GM12878 (cell line): ENCODE measurements at regions not wholly inside any gene's neighbourhood (a gene's known extent, or its start where the extent isn't known, plus 50 kb on each side); places are given as distances from the start of the nearest gene placed in this dataset.
A peak's percentile ranks its signal among the peaks of the same experiment; 100 is the strongest.

Experiments used
- ATAC-seq: fragments of 200-7000 bp; cut with Tn5 transposase; 3 replicates; pipeline ENCODE4 v1.9.1; 2020; ENCODE audit warnings: mild to moderate bottlenecking, moderate library complexity
- BruUV-seq: library from RNA; stranded (reverse); fragments of 400-500 nt; replicated peaks from 2 replicates; lab custom pipeline; 2021; lab: Mats Ljungman, UMichigan
- CTCF ChIA-PET: fragments of 300-600 bp; sonication (Branson Sonifier 250); formaldehyde crosslinking; extraction: SDS; loops from one replicate; lab custom pipeline; 2021; ENCODE audit warnings: inconsistent platforms; lab: Yijun Ruan, JAX
- POLR2A ChIA-PET: fragments of 350-600 bp; formaldehyde crosslinking; extraction: SDS; loops from one replicate; lab custom pipeline; 2021; ENCODE audit warnings: inconsistent platforms; lab: Charles Lee
- RAD21 ChIA-PET: fragments of 300-600 bp; sonication (Branson Sonifier 250); formaldehyde crosslinking; loops from one replicate; lab custom pipeline; 2023; ENCODE audit warnings: antibody characterized with exemption; ENCODE audit not compliant: unreplicated experiment; lab: Charles Lee
- SMC1A ChIA-PET: fragments of 300-600 bp; sonication (Branson Sonifier 250); formaldehyde crosslinking; loops from one replicate; lab custom pipeline; 2023; ENCODE audit not compliant: unreplicated experiment, uncharacterized antibody; lab: Charles Lee
- DNase-seq: peaks from one replicate; pipeline ENCODE4 v3.0.0-alpha.2; 2011; ENCODE audit warnings: low read depth, low spot score
- FAIRE-seq: peaks from 3 replicates; lab custom pipeline; 2011; peaks lifted over from hg19 to GRCh38; lab: Jason Lieb, UNC
- H2AFZ ChIP-seq: 2 replicates; pipeline ENCODE4 v1.6.0; 2011; ENCODE audit warnings: low read depth, low read length, control low read depth; ENCODE audit not compliant: control insufficient read depth
- H3K27ac ChIP-seq: 2 replicates; pipeline ENCODE4 v1.5.1; 2011; ENCODE audit warnings: control low read depth; ENCODE audit not compliant: control insufficient read depth, insufficient read depth
- H3K27me3 ChIP-seq, 2 experiments: replicated peaks in 1 of 2; 2 replicates each; pipeline versions ENCODE4 v1.6.0 to v1.6.1; 2011; ENCODE audit warnings: low read length in 1 of 2; ENCODE audit not compliant: control insufficient read depth in 2 of 2, insufficient read depth in 2 of 2
- H3K36me3 ChIP-seq, 2 experiments: 2 replicates each; pipeline ENCODE4 v1.5.1; 2011; ENCODE audit warnings: low read length in 1 of 2; ENCODE audit not compliant: control insufficient read depth in 2 of 2, insufficient read depth in 2 of 2
- H3K4me1 ChIP-seq: 2 replicates; pipeline ENCODE4 v1.6.1; 2011; ENCODE audit warnings: mild to moderate bottlenecking, low read length, moderate library complexity, mixed read lengths; ENCODE audit not compliant: control insufficient read depth, insufficient read depth
- H3K4me2 ChIP-seq: 2 replicates; pipeline ENCODE4 v1.6.0; 2011; ENCODE audit warnings: control low read depth; ENCODE audit not compliant: control insufficient read depth, insufficient read depth
- H3K4me3 ChIP-seq: fragments of 200-600 bp; sonication (generic); 2 replicates; pipeline ENCODE4 v1.5.1; 2016
- H3K79me2 ChIP-seq: 2 replicates; pipeline ENCODE4 v1.6.0; 2011; ENCODE audit warnings: low read length; ENCODE audit not compliant: control insufficient read depth, insufficient read depth
- H3K9ac ChIP-seq: 2 replicates; pipeline ENCODE4 v1.8.0; 2011; ENCODE audit warnings: low read length, control low read depth, mixed read lengths; ENCODE audit not compliant: control insufficient read depth, insufficient read depth
- H3K9me3 ChIP-seq: replicated peaks from 3 replicates; pipeline ENCODE4 v1.5.1; 2011; ENCODE audit warnings: mild to moderate bottlenecking, low read length; ENCODE audit not compliant: control insufficient read depth, insufficient read depth
- H4K20me1 ChIP-seq: 2 replicates; pipeline ENCODE4 v1.6.0; 2011; ENCODE audit not compliant: control insufficient read depth, insufficient read depth
- WGBS: methylation state at CpG from one replicate; pipeline ENCODE4 v1.1.6; 2016; ENCODE audit warnings: low lambda C conversion rate; ENCODE audit not compliant: insufficient replicate concordance, insufficient coverage; ENCODE audit errors: missing lambda C conversion rate; 5-methylcytosine and 5-hydroxymethylcytosine counted together
- in situ Hi-C: fragments of 300-500 bp; cut with MboI; formaldehyde crosslinking; loops from 9 replicates; pipeline ENCODE4 v1.14.3; 2018; ENCODE audit warnings: mixed read lengths
- intact Hi-C: fragments of 100-400 bp; cut with micrococcal nuclease; formaldehyde crosslinking; loops from one replicate; pipeline ENCODE4 v1.14.2; 2022; ENCODE audit not compliant: unreplicated experiment
- TF ChIP-seq, protein P1 (sequence below): fragments of 450-650 bp; IDR thresholded peaks from 2 replicates; pipeline ENCODE4 v1.6.1; 2016; ENCODE audit warnings: mild to moderate bottlenecking
- TF ChIP-seq, protein P2 (sequence below): fragments of 450-650 bp; formaldehyde crosslinking; IDR thresholded peaks from 2 replicates; pipeline ENCODE4 v1.5.0; 2022; ENCODE audit warnings: mild to moderate bottlenecking, missing genetic modification characterization
- TF ChIP-seq, protein P3 (sequence below): fragments of 450-650 bp; IDR thresholded peaks from 2 replicates; pipeline ENCODE4 v1.6.1; 2017; ENCODE audit warnings: mild to moderate bottlenecking, moderate library complexity
- TF ChIP-seq, protein P4 (sequence below): IDR thresholded peaks from 2 replicates; pipeline ENCODE4 v1.6.1; 2011; ENCODE audit warnings: mild to moderate bottlenecking, low read depth, low read length, moderate library complexity; ENCODE audit not compliant: insufficient replicate concordance

DNA sequence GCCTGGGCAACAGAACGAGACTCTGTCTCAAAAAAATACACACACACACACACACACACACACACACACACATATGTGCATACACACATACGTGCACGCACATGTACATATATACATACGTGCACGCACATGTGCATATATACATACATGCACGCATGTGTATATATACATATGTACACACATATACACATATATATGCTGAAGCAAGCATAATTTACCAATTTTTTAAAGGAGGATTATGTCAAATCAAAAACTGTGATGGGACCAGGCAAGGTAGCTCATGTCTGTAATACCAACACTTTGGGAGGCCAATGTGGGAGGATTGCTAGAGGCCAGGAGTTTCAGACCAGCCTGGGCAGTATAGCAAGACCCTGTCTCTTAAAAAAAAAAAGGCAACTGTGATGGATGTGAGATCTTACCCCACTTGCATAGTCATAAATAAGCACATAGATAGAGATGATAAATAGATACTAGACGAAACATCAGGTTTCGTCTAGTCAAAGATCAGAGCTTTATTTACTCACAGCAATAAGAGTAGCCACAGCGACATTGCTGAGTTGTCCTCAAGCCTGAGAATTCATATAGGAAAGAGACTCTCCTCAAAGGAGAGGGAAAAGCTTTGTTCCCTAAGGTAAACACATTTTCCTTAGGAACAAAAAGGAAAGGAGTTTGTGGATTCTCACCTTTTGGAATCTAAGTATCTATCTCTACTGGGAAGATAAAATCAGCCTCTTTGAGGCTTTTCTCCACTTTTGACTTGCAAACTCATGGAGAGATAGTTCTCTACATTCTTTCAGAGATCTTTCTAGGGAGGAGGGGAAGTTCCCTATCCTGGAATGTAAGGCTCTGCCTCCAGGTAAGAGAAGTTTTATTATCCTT lies 74.7 kb upstream of the AMN1 start:
- DNase-seq (no peak), FAIRE-seq (no peak), ATAC-seq (no peak)
- Histone ChIP-seq H3K4me1 (peaks cover 20% of the 10 kb centered on the region), H2AFZ (no peak overlapping the region), H3K4me3 (no peak overlapping the region), H3K9me3 (no peaks in the 10 kb centered on the region; the same call in 2 of the 3 replicates), H4K20me1 (no peaks in the 10 kb centered on the region), H3K4me2 (no peak overlapping the region), H3K27me3 (no peaks in the 10 kb centered on the region), H3K36me3 (no peaks in the 10 kb centered on the region), H3K27ac (peak overlapping the region; percentile 57; the same call in 1 of the 2 replicates), H3K79me2 (no peaks in the 10 kb centered on the region)
- in situ Hi-C loops (loop anchor here (5.0 kb wide), 1 partner anchor 41 kb away; no protein-coding TSS in a partner anchor), intact Hi-C loops (loop anchor here (10.0 kb wide), 1 partner anchor 399 kb away; no protein-coding TSS in a partner anchor)
- SMC1A ChIA-PET, result interaction anchor here (0.9 to 2.0 kb wide), 6 partner anchors 12 to 54 kb away, joined by 3 to 11 read pairs (median 5); no protein-coding TSS in a partner anchor
- POLR2A ChIA-PET, result interaction anchor here (0.6 to 1.3 kb wide), 3 partner anchors 33 to 66 kb away, joined by 3 to 4 read pairs (median 4); no protein-coding TSS in a partner anchor
- BruUV-seq, result no TSS peak
- RAD21 ChIA-PET, result interaction anchor here (0.6 to 1.9 kb wide), 6 partner anchors 12 to 74 kb away, joined by 3 to 5 read pairs (median 3); partner anchors contain the start of gene AMN1
- WGBS, result 81% methylated on average over 9 of the region's 9 CpGs
- CTCF ChIA-PET, result interaction anchor here (0.7 to 1.7 kb wide), 3 partner anchors 13 to 509 kb away, joined by 3 to 8 read pairs (median 3); no protein-coding TSS in a partner anchor
- TF ChIP-seq, protein P1, sequence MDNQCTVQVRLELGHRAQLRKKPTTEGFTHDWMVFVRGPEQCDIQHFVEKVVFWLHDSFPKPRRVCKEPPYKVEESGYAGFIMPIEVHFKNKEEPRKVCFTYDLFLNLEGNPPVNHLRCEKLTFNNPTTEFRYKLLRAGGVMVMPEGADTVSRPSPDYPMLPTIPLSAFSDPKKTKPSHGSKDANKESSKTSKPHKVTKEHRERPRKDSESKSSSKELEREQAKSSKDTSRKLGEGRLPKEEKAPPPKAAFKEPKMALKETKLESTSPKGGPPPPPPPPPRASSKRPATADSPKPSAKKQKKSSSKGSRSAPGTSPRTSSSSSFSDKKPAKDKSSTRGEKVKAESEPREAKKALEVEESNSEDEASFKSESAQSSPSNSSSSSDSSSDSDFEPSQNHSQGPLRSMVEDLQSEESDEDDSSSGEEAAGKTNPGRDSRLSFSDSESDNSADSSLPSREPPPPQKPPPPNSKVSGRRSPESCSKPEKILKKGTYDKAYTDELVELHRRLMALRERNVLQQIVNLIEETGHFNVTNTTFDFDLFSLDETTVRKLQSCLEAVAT, result 0 out of 2 replicates have a peak, but pooled peaks have one; percentile 52
- TF ChIP-seq, protein P2, sequence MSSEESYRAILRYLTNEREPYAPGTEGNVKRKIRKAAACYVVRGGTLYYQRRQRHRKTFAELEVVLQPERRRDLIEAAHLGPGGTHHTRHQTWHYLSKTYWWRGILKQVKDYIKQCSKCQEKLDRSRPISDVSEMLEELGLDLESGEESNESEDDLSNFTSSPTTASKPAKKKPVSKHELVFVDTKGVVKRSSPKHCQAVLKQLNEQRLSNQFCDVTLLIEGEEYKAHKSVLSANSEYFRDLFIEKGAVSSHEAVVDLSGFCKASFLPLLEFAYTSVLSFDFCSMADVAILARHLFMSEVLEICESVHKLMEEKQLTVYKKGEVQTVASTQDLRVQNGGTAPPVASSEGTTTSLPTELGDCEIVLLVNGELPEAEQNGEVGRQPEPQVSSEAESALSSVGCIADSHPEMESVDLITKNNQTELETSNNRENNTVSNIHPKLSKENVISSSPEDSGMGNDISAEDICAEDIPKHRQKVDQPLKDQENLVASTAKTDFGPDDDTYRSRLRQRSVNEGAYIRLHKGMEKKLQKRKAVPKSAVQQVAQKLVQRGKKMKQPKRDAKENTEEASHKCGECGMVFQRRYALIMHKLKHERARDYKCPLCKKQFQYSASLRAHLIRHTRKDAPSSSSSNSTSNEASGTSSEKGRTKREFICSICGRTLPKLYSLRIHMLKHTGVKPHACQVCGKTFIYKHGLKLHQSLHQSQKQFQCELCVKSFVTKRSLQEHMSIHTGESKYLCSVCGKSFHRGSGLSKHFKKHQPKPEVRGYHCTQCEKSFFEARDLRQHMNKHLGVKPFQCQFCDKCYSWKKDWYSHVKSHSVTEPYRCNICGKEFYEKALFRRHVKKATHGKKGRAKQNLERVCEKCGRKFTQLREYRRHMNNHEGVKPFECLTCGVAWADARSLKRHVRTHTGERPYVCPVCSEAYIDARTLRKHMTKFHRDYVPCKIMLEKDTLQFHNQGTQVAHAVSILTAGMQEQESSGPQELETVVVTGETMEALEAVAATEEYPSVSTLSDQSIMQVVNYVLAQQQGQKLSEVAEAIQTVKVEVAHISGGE (CRISPR knock-in tag), result no peak
- TF ChIP-seq, protein P3, sequence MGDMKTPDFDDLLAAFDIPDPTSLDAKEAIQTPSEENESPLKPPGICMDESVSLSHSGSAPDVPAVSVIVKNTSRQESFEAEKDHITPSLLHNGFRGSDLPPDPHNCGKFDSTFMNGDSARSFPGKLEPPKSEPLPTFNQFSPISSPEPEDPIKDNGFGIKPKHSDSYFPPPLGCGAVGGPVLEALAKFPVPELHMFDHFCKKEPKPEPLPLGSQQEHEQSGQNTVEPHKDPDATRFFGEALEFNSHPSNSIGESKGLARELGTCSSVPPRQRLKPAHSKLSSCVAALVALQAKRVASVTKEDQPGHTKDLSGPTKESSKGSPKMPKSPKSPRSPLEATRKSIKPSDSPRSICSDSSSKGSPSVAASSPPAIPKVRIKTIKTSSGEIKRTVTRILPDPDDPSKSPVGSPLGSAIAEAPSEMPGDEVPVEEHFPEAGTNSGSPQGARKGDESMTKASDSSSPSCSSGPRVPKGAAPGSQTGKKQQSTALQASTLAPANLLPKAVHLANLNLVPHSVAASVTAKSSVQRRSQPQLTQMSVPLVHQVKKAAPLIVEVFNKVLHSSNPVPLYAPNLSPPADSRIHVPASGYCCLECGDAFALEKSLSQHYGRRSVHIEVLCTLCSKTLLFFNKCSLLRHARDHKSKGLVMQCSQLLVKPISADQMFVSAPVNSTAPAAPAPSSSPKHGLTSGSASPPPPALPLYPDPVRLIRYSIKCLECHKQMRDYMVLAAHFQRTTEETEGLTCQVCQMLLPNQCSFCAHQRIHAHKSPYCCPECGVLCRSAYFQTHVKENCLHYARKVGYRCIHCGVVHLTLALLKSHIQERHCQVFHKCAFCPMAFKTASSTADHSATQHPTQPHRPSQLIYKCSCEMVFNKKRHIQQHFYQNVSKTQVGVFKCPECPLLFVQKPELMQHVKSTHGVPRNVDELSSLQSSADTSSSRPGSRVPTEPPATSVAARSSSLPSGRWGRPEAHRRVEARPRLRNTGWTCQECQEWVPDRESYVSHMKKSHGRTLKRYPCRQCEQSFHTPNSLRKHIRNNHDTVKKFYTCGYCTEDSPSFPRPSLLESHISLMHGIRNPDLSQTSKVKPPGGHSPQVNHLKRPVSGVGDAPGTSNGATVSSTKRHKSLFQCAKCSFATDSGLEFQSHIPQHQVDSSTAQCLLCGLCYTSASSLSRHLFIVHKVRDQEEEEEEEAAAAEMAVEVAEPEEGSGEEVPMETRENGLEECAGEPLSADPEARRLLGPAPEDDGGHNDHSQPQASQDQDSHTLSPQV, result no peak
- TF ChIP-seq, protein P4, sequence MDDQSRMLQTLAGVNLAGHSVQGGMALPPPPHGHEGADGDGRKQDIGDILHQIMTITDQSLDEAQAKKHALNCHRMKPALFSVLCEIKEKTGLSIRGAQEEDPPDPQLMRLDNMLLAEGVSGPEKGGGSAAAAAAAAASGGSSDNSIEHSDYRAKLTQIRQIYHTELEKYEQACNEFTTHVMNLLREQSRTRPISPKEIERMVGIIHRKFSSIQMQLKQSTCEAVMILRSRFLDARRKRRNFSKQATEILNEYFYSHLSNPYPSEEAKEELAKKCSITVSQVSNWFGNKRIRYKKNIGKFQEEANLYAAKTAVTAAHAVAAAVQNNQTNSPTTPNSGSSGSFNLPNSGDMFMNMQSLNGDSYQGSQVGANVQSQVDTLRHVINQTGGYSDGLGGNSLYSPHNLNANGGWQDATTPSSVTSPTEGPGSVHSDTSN, result no peak
- TF ChIP-seq, all 136 proteins: peak for 1
- H3K9ac ChIP-seq, result no peak overlapping the region
